ENCODE measurements at regions not wholly inside any gene's neighbourhood (a gene's known extent, or its start where the extent isn't known, plus 50 kb on each side); places are given as distances from the start of the nearest gene placed in this dataset.

- no peaks in the 10 kb centered on the region for H3K36me3 ChIP-seq (ENCODE audit: control insufficient read depth, insufficient read depth, low read length)
- no peak overlapping the region for H2AFZ ChIP-seq (ENCODE audit: low read depth, low read length)
- intact Hi-C loops (cut with micrococcal nuclease) (no loop called here), in situ Hi-C loops (cut with MboI) (no loop called here)
- H3K4me1 ChIP-seq (replicated peaks in 1 of 2; ENCODE audit: control insufficient read depth in 2 of 2, insufficient read depth in 2 of 2, low read length in 2 of 2): no peaks in the 10 kb centered on the region
- no peak for DNase-seq (ENCODE audit: extremely low read depth in 1 of 4, low spot score in 3 of 4)
- H4K20me1 ChIP-seq (replicated peaks; ENCODE audit: control insufficient read depth, insufficient read depth, low read length): no peaks in the 10 kb centered on the region
- no peaks in the 10 kb centered on the region for H3K27me3 ChIP-seq (ENCODE audit: control insufficient read depth in 2 of 2, insufficient read depth in 2 of 2, low read length in 2 of 2)
- 0% methylated on average over 2 of the region's 2 CpGs for WGBS (ENCODE audit: insufficient coverage, low coverage, missing lambda C conversion rate)
- no peak for FAIRE-seq
- no peaks in the 10 kb centered on the region for H3K9me1 ChIP-seq (ENCODE audit: control insufficient read depth, insufficient read depth, low read length)
- CTCF ChIA-PET (ENCODE audit: low intra/inter-chr PET ratio): no interaction called here
- no peak overlapping the region for H3K27ac ChIP-seq (ENCODE audit: extremely low read depth, low read depth, low read length)
- no peak overlapping the region for H3K4me3 ChIP-seq
- H3K79me2 ChIP-seq (ENCODE audit: control insufficient read depth, insufficient read depth, low read length): no peaks in the 10 kb centered on the region
- ATAC-seq: no peak
- H3K9ac ChIP-seq (ENCODE audit: insufficient read depth in 1 of 2, low read depth in 2 of 2, low read length in 2 of 2): no peak overlapping the region
- no peak overlapping the region for H3K4me2 ChIP-seq (ENCODE audit: insufficient read depth, low read length)
- no TSS peak for BruUV-seq (replicated peaks)
- POLR2A ChIA-PET: no interaction called here
- TF ChIP-seq MTA3 (IDR thresholded peaks at IDR 0.05; ENCODE audit: borderline replicate concordance) (no peak), RB1 (IDR thresholded peaks at IDR 0.05; ENCODE audit: low read depth) (no peak), FOXA1 (IDR thresholded peaks at IDR 0.05; ENCODE audit: borderline replicate concordance) (no peak), FOXP1 (CRISPR knock-in tag; IDR thresholded peaks at IDR 0.05) (no peak), ETV5 (CRISPR knock-in tag; IDR thresholded peaks at IDR 0.05; ENCODE audit: low read depth) (no peak), RREB1 (CRISPR knock-in tag; IDR thresholded peaks at IDR 0.05) (no peak), MCM3 (IDR thresholded peaks at IDR 0.05) (no peak), ZNF592 (IDR thresholded peaks at IDR 0.05) (no peak), TRIM25 (IDR thresholded peaks at IDR 0.05; ENCODE audit: borderline replicate concordance) (no peak), RBM15 (IDR thresholded peaks at IDR 0.05; ENCODE audit: insufficient read depth, low read length) (no peak), ZNF133 (CRISPR knock-in tag; IDR thresholded peaks at IDR 0.05) (no peak), BACH1 (tag; IDR thresholded peaks at IDR 0.05) (no peak)
- no peaks in the 10 kb centered on the region for H3K9me3 ChIP-seq (replicated peaks; ENCODE audit: control insufficient read depth, insufficient read depth, low read depth, low read length)
These were observed 189.2 kb downstream of the OSR1 start for GRCh38 chr2:19169134-19169768.
